HG03457 (cell line): ENCODE measurements at regions not wholly inside any gene's neighbourhood (a gene's known extent, or its start where the extent isn't known, plus 50 kb on each side); places are given as distances from the start of the nearest gene placed in this dataset.

Experiments
- ATAC-seq: cut with Tn5 transposase; IDR thresholded peaks from one replicate; pipeline ENCODE4 v1.9.1; 2021; ENCODE audit warnings: moderate number of reproducible peaks; ENCODE audit not compliant: unreplicated experiment

GRCh38 chr9:8262625-8263622, 463.3 kb upstream of the DMAC1 start:
- no peak for ATAC-seq

- no peak for ATAC-seq
Observed at GRCh38 chr9:8261737-8262136, 462.2 kb upstream of the DMAC1 start.

GRCh38 chr9:8259028-8259427, 459.4 kb upstream of the DMAC1 start:
- ATAC-seq: no peak

GRCh38 chr9:8256880-8257279, 457.3 kb upstream of the DMAC1 start:
- ATAC-seq: no peak

GRCh38 chr9:8255850-8256249, 456.3 kb upstream of the DMAC1 start:
- ATAC-seq: no peak

GRCh38 chr9:8254541-8254940, 455.0 kb upstream of the DMAC1 start:
- ATAC-seq: no peak

- ATAC-seq: no peak
Observed at GRCh38 chr9:8252445-8252844, 452.9 kb upstream of the DMAC1 start.

GRCh38 chr9:8251566-8251965, 452.0 kb upstream of the DMAC1 start:
- ATAC-seq: no peak

GRCh38 chr9:8244505-8245092, 445.0 kb upstream of the DMAC1 start:
- ATAC-seq: no peak

- no peak for ATAC-seq
Observed at GRCh38 chr9:8241201-8241600, 441.6 kb upstream of the DMAC1 start.

GRCh38 chr9:8237096-8237495, 437.5 kb upstream of the DMAC1 start:
- ATAC-seq: no peak

- ATAC-seq: no peak
Observed at GRCh38 chr9:8235489-8235888, 435.9 kb upstream of the DMAC1 start.

GRCh38 chr9:8234316-8234715, 434.7 kb upstream of the DMAC1 start:
- ATAC-seq: no peak

GRCh38 chr9:8232726-8233125, 433.1 kb upstream of the DMAC1 start:
- no peak for ATAC-seq

GRCh38 chr9:8229226-8229625, 429.6 kb upstream of the DMAC1 start:
- ATAC-seq: no peak

GRCh38 chr9:8224381-8224801, 424.8 kb upstream of the DMAC1 start:
- no peak for ATAC-seq

GRCh38 chr9:8223861-8224260, 424.3 kb upstream of the DMAC1 start:
- no peak for ATAC-seq

- ATAC-seq: no peak
Observed at GRCh38 chr9:8221462-8221861, 421.9 kb upstream of the DMAC1 start.

- no peak for ATAC-seq
Observed at GRCh38 chr9:8208465-8208864, 408.9 kb upstream of the DMAC1 start.

GRCh38 chr9:8207596-8207995, 408.0 kb upstream of the DMAC1 start:
- no peak for ATAC-seq

GRCh38 chr9:8206720-8207119, 407.1 kb upstream of the DMAC1 start:
- ATAC-seq: no peak

GRCh38 chr9:8205576-8205975, 406.0 kb upstream of the DMAC1 start:
- no peak for ATAC-seq
